Astrocyte (in vitro differentiated cells and primary cell): ENCODE measurements at regions not wholly inside any gene's neighbourhood (a gene's known extent, or its start where the extent isn't known, plus 50 kb on each side); places are given as distances from the start of the nearest gene placed in this dataset.
A peak's percentile ranks its signal among the peaks of the same experiment; 100 is the strongest.

Source experiments
- DNase-seq: peaks from one replicate; pipeline ENCODE4 v3.0.0-alpha.2; 2010; ENCODE audit warnings: low read depth
- FAIRE-seq: peaks from 2 replicates; lab custom pipeline; 2011; peaks lifted over from hg19 to GRCh38; lab: Jason Lieb, UNC
- H2AFZ ChIP-seq: 2 replicates; pipeline ENCODE4 v1.6.0; 2012; ENCODE audit warnings: low read depth, low read length, inconsistent platforms
- H3K27ac ChIP-seq: 2 replicates; pipeline ENCODE4 v1.5.1; 2011; ENCODE audit warnings: low read depth, low read length, inconsistent platforms
- H3K27me3 ChIP-seq: 2 replicates; pipeline ENCODE4 v1.6.0; 2011; ENCODE audit warnings: low read length, inconsistent platforms; ENCODE audit not compliant: insufficient read depth
- H3K36me3 ChIP-seq: 2 replicates; pipeline ENCODE4 v1.5.1; 2011; ENCODE audit warnings: low read length, inconsistent platforms; ENCODE audit not compliant: insufficient read depth
- H3K4me1 ChIP-seq: 2 replicates; pipeline ENCODE4 v1.5.1; 2011; ENCODE audit warnings: low read length, inconsistent platforms; ENCODE audit not compliant: insufficient read depth
- H3K4me2 ChIP-seq: 2 replicates; pipeline ENCODE4 v1.6.0; 2012; ENCODE audit warnings: low read length, inconsistent platforms
- H3K4me3 ChIP-seq: 2 replicates; pipeline ENCODE4 v1.5.1; 2011; ENCODE audit warnings: low read depth, mild to moderate bottlenecking, low read length, inconsistent platforms; ENCODE audit not compliant: insufficient read depth
- H3K79me2 ChIP-seq: 2 replicates; pipeline ENCODE4 v1.6.0; 2012; ENCODE audit warnings: mild to moderate bottlenecking, low read length, inconsistent platforms; ENCODE audit not compliant: insufficient read depth
- H3K9ac ChIP-seq: 2 replicates; pipeline ENCODE4 v1.6.0; 2012; ENCODE audit warnings: mild to moderate bottlenecking, low read length, inconsistent platforms
- H3K9me3 ChIP-seq: 2 replicates; pipeline ENCODE4 v1.5.1; 2012; ENCODE audit warnings: low read depth, mild to moderate bottlenecking, low read length, inconsistent platforms; ENCODE audit not compliant: insufficient read depth
- H4K20me1 ChIP-seq: 2 replicates; pipeline ENCODE4 v1.6.0; 2012; ENCODE audit warnings: low read length, inconsistent platforms; ENCODE audit not compliant: insufficient read depth
- H3K27ac Mint-ChIP-seq: one replicate; pipeline ENCODE4 v1.8.0; 2021; ENCODE audit warnings: mild to moderate bottlenecking, mixed read lengths; ENCODE audit not compliant: unreplicated experiment
- H3K27me3 Mint-ChIP-seq: one replicate; pipeline ENCODE4 v1.8.0; 2021; ENCODE audit warnings: low read depth, mixed read lengths; ENCODE audit not compliant: unreplicated experiment
- H3K36me3 Mint-ChIP-seq: one replicate; pipeline ENCODE4 v1.8.0; 2021; ENCODE audit warnings: low read depth, mixed read lengths; ENCODE audit not compliant: unreplicated experiment
- H3K4me1 Mint-ChIP-seq: one replicate; pipeline ENCODE4 v1.8.0; 2021; ENCODE audit warnings: low read depth, mixed read lengths; ENCODE audit not compliant: unreplicated experiment
- H3K4me3 Mint-ChIP-seq: one replicate; pipeline ENCODE4 v1.8.0; 2021; ENCODE audit warnings: mild to moderate bottlenecking, moderate library complexity, mixed read lengths; ENCODE audit not compliant: unreplicated experiment
- H3K9me3 Mint-ChIP-seq: one replicate; pipeline ENCODE4 v1.8.0; 2021; ENCODE audit warnings: mild to moderate bottlenecking, mixed read lengths; ENCODE audit not compliant: unreplicated experiment
- EZH2 ChIP-seq: IDR thresholded peaks from 2 replicates; pipeline ENCODE4 v1.6.1; 2012; ENCODE audit warnings: mild to moderate bottlenecking, low read length, inconsistent platforms; ENCODE audit not compliant: insufficient read depth
- TF ChIP-seq, protein P1 (sequence below): IDR thresholded peaks from 2 replicates; pipeline ENCODE4 v1.5.1; 2011; ENCODE audit warnings: low read depth, mild to moderate bottlenecking, inconsistent platforms, low read length, moderate library complexity; ENCODE audit not compliant: insufficient read depth

DNA sequence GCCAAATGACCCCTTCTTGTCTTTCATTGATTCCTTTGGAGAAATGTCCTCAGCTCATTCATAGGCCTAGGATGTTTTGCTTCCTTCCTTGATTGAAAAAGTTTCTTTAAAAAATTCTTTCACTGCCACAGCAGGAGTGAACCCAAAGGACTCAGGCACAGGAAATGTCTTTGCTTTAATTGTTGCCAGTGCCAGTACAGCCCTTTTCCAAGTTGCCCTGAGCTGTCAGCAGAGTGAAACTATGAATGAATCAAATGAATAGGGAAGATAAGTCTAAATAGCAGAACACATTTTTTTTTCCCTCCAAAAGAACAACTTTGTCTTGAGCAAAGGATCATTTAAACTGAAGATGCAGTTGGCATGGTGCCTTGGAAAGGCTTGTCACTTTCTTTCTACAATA lies 63.8 kb upstream of the SLC4A4 start:
- Histone ChIP-seq H3K27me3 (no peaks in the 10 kb centered on the region), H3K36me3 (no peaks in the 10 kb centered on the region), H2AFZ (no peak overlapping the region), H3K27ac (no peak overlapping the region), H3K9ac (no peak overlapping the region), H4K20me1 (no peaks in the 10 kb centered on the region), H3K4me1 (no peaks in the 10 kb centered on the region), H3K79me2 (no peaks in the 10 kb centered on the region), H3K9me3 (no peaks in the 10 kb centered on the region), H3K4me3 (no peak overlapping the region), H3K4me2 (no peak overlapping the region)
- Mint-ChIP-seq H3K27ac (no peak overlapping the region), H3K27me3 (no peaks in the 10 kb centered on the region), H3K9me3 (no peaks in the 10 kb centered on the region), H3K36me3 (no peaks in the 10 kb centered on the region), H3K4me1 (no peaks in the 10 kb centered on the region), H3K4me3 (no peak overlapping the region)
- FAIRE-seq (peak; percentile 13), DNase-seq (no peak)
- TF ChIP-seq, protein P1, sequence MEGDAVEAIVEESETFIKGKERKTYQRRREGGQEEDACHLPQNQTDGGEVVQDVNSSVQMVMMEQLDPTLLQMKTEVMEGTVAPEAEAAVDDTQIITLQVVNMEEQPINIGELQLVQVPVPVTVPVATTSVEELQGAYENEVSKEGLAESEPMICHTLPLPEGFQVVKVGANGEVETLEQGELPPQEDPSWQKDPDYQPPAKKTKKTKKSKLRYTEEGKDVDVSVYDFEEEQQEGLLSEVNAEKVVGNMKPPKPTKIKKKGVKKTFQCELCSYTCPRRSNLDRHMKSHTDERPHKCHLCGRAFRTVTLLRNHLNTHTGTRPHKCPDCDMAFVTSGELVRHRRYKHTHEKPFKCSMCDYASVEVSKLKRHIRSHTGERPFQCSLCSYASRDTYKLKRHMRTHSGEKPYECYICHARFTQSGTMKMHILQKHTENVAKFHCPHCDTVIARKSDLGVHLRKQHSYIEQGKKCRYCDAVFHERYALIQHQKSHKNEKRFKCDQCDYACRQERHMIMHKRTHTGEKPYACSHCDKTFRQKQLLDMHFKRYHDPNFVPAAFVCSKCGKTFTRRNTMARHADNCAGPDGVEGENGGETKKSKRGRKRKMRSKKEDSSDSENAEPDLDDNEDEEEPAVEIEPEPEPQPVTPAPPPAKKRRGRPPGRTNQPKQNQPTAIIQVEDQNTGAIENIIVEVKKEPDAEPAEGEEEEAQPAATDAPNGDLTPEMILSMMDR = no peak
- TF ChIP-seq EZH2 = no peak

- Histone ChIP-seq H2AFZ (no peak overlapping the region), H3K79me2 (no peaks in the 10 kb centered on the region), H3K4me1 (no peaks in the 10 kb centered on the region), H3K27ac (no peak overlapping the region), H4K20me1 (no peaks in the 10 kb centered on the region), H3K9me3 (no peaks in the 10 kb centered on the region), H3K9ac (no peak overlapping the region), H3K36me3 (no peaks in the 10 kb centered on the region), H3K27me3 (no peaks in the 10 kb centered on the region), H3K4me2 (no peak overlapping the region), H3K4me3 (no peak overlapping the region)
- H3K9me3 Mint-ChIP-seq = no peaks in the 10 kb centered on the region
- no peak overlapping the region for H3K27ac Mint-ChIP-seq
- no peaks in the 10 kb centered on the region for H3K27me3 Mint-ChIP-seq
- no peaks in the 10 kb centered on the region for H3K36me3 Mint-ChIP-seq
- H3K4me3 Mint-ChIP-seq = no peak overlapping the region
- no peak for DNase-seq
- no peaks in the 10 kb centered on the region for H3K4me1 Mint-ChIP-seq
- FAIRE-seq = no peak
- no peak for TF ChIP-seq EZH2
- TF ChIP-seq, protein P1 = no peak
Measured at GRCh38 chr4:71275570-71275969, 63.2 kb upstream of the SLC4A4 start.

DNA sequence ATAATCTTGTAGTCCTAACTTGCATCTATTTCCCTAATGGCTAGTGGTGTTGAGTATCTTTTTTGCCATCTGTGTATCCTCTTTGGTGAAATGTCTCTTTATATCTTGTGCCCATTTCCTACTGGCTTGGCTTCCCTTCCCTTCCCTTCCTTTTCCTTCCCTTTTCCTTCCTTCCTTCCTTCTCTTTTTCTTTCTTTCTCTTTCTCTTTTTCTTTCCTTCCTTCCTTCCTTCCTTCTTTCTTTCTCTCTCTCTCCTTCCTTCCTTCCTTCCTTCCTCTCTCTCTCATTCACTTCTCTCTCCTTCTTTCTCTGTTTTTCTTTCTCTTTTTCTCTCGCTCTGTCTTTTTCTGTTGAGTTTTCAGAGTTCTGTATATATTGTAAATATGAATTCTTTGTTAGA lies 61.5 kb upstream of the SLC4A4 start:
- no peaks in the 10 kb centered on the region for H3K4me1 Mint-ChIP-seq
- H3K27me3 Mint-ChIP-seq = no peaks in the 10 kb centered on the region

More for the DNA sequence above, 61.5 kb upstream of the SLC4A4 start:
- H3K27me3 ChIP-seq = no peaks in the 10 kb centered on the region
- no peak for TF ChIP-seq EZH2
- TF ChIP-seq, protein P1 = no peak
- no peaks in the 10 kb centered on the region for H3K79me2 ChIP-seq
- no peak overlapping the region for H3K4me3 Mint-ChIP-seq
- no peak overlapping the region for H3K27ac ChIP-seq
- FAIRE-seq (no peak), DNase-seq (no peak)
- no peaks in the 10 kb centered on the region for H3K4me1 ChIP-seq
- no peaks in the 10 kb centered on the region for H4K20me1 ChIP-seq
- H3K9ac ChIP-seq = no peak overlapping the region
- no peak overlapping the region for H3K4me3 ChIP-seq
- H3K27ac Mint-ChIP-seq = no peak overlapping the region
- no peak overlapping the region for H2AFZ ChIP-seq
- no peaks in the 10 kb centered on the region for H3K36me3 ChIP-seq
- no peak overlapping the region for H3K4me2 ChIP-seq
- no peaks in the 10 kb centered on the region for H3K9me3 ChIP-seq
- H3K36me3 Mint-ChIP-seq = no peaks in the 10 kb centered on the region
- H3K9me3 Mint-ChIP-seq = no peaks in the 10 kb centered on the region
